Mesenchymal stem cell (in vitro differentiated cells and primary cell): ENCODE measurements at regions not wholly inside any gene's neighbourhood (a gene's known extent, or its start where the extent isn't known, plus 50 kb on each side); places are given as distances from the start of the nearest gene placed in this dataset.

Experiments used
- DNase-seq: peaks from one replicate; pipeline ENCODE4 v3.0.0-alpha.2; 2013
- H2AFZ ChIP-seq: one replicate; pipeline ENCODE4 v1.6.1; 2013; ENCODE audit warnings: low read depth, mild to moderate bottlenecking, control low read depth, inconsistent platforms, low read length, moderate library complexity
- H2AK5ac ChIP-seq: 2 replicates; pipeline ENCODE4 v1.6.1; 2013; ENCODE audit warnings: low read length, moderate library complexity, mild to moderate bottlenecking, inconsistent platforms; ENCODE audit not compliant: severe bottlenecking
- H2BK120ac ChIP-seq: one replicate; pipeline ENCODE4 v1.6.1; 2013; ENCODE audit warnings: low read depth, mild to moderate bottlenecking, inconsistent platforms, low read length, moderate library complexity
- H2BK12ac ChIP-seq, 2 experiments: one replicate each; pipeline ENCODE4 v1.6.1; 2013; ENCODE audit warnings: inconsistent platforms in 2 of 2, low read length in 2 of 2, mild to moderate bottlenecking in 2 of 2, moderate library complexity in 2 of 2, control low read depth in 1 of 2
- H2BK15ac ChIP-seq: one replicate; pipeline ENCODE4 v1.6.1; 2013; ENCODE audit warnings: mild to moderate bottlenecking, low read depth, inconsistent platforms; ENCODE audit not compliant: poor library complexity, severe bottlenecking
- H2BK5ac ChIP-seq: 2 replicates; pipeline ENCODE4 v1.6.1; 2013; ENCODE audit warnings: low read depth, mild to moderate bottlenecking, low read length, control low read depth, inconsistent platforms; ENCODE audit not compliant: poor library complexity, severe bottlenecking
- H3K14ac ChIP-seq, 2 experiments: one replicate each; pipeline ENCODE4 v1.6.1; 2013; ENCODE audit warnings: inconsistent platforms in 2 of 2, low read length in 2 of 2, control low read depth in 1 of 2, mild to moderate bottlenecking in 1 of 2, moderate library complexity in 1 of 2
- H3K18ac ChIP-seq, 2 experiments: one replicate each; pipeline ENCODE4 v1.6.1; 2013; ENCODE audit warnings: inconsistent platforms in 2 of 2, low read length in 2 of 2, control low read depth in 1 of 2, low read depth in 1 of 2, mild to moderate bottlenecking in 1 of 2
- H3K23ac ChIP-seq, 2 experiments: one replicate each; pipeline ENCODE4 v1.6.1; 2013; ENCODE audit warnings: inconsistent platforms in 2 of 2, low read length in 2 of 2, mild to moderate bottlenecking in 2 of 2, moderate library complexity in 2 of 2, control low read depth in 1 of 2
- H3K27ac ChIP-seq: 2 replicates; pipeline ENCODE4 v1.5.1; 2013; ENCODE audit warnings: mild to moderate bottlenecking, moderate library complexity, low read length, control low read depth, inconsistent platforms; ENCODE audit not compliant: poor library complexity, severe bottlenecking
- H3K27me3 ChIP-seq, 2 experiments: 2 replicates each; pipeline versions ENCODE4 v1.6.1 to v1.7.0; 2013; ENCODE audit warnings: low read length in 2 of 2, mild to moderate bottlenecking in 2 of 2, moderate library complexity in 2 of 2, control low read depth in 1 of 2, inconsistent platforms in 1 of 2; ENCODE audit not compliant: control insufficient read depth in 1 of 2, insufficient read depth in 1 of 2
- H3K36me3 ChIP-seq, 2 experiments: 2 replicates each; pipeline versions ENCODE4 v1.6.1 to v1.7.0; 2013; ENCODE audit warnings: low read length in 2 of 2, control low read depth in 1 of 2, inconsistent platforms in 1 of 2, low read depth in 1 of 2, mild to moderate bottlenecking in 1 of 2; ENCODE audit not compliant: insufficient read depth in 2 of 2, control insufficient read depth in 1 of 2
- H3K4ac ChIP-seq, 2 experiments: one replicate each; pipeline ENCODE4 v1.6.1; 2013; ENCODE audit warnings: inconsistent platforms in 2 of 2, low read length in 2 of 2, mild to moderate bottlenecking in 2 of 2, moderate library complexity in 2 of 2, control low read depth in 1 of 2, low read depth in 1 of 2
- H3K4me1 ChIP-seq: 2 replicates; pipeline ENCODE4 v1.6.1; 2013; ENCODE audit warnings: low read depth, low read length, control low read depth; ENCODE audit not compliant: control insufficient read depth, insufficient read depth
- H3K4me2 ChIP-seq: 2 replicates; pipeline ENCODE4 v1.6.1; 2013; ENCODE audit warnings: low read length, mild to moderate bottlenecking, inconsistent platforms; ENCODE audit not compliant: poor library complexity, severe bottlenecking
- H3K4me3 ChIP-seq, 2 experiments: 2 replicates each; pipeline versions ENCODE4 v1.5.1 to v1.7.0; 2013; ENCODE audit warnings: low read length in 2 of 2, mild to moderate bottlenecking in 2 of 2, control low read depth in 1 of 2, low read depth in 1 of 2; ENCODE audit not compliant: insufficient read depth in 1 of 2
- H3K79me1 ChIP-seq: replicated peaks from 2 replicates; pipeline ENCODE4 v1.6.1; 2013; ENCODE audit warnings: mild to moderate bottlenecking, control low read depth, low read length, inconsistent platforms; ENCODE audit not compliant: poor library complexity, severe bottlenecking
- H3K9ac ChIP-seq: 2 replicates; pipeline ENCODE4 v1.7.0; 2013; ENCODE audit warnings: mild to moderate bottlenecking, low read length, moderate library complexity
- H3K9me3 ChIP-seq: 2 replicates; pipeline ENCODE4 v1.7.0; 2013; ENCODE audit warnings: mild to moderate bottlenecking, low read length; ENCODE audit not compliant: control insufficient read depth
- H4K8ac ChIP-seq: one replicate; pipeline ENCODE4 v1.6.1; 2013; ENCODE audit warnings: inconsistent platforms, mild to moderate bottlenecking, low read length, moderate library complexity
- H4K91ac ChIP-seq: one replicate; pipeline ENCODE4 v1.6.1; 2013; ENCODE audit warnings: mild to moderate bottlenecking, low read length, inconsistent platforms
- WGBS: methylation state at CpG from one replicate; pipeline ENCODE4 v1.1.7; 2013; ENCODE audit warnings: mixed read lengths; 5-methylcytosine and 5-hydroxymethylcytosine counted together

DNA sequence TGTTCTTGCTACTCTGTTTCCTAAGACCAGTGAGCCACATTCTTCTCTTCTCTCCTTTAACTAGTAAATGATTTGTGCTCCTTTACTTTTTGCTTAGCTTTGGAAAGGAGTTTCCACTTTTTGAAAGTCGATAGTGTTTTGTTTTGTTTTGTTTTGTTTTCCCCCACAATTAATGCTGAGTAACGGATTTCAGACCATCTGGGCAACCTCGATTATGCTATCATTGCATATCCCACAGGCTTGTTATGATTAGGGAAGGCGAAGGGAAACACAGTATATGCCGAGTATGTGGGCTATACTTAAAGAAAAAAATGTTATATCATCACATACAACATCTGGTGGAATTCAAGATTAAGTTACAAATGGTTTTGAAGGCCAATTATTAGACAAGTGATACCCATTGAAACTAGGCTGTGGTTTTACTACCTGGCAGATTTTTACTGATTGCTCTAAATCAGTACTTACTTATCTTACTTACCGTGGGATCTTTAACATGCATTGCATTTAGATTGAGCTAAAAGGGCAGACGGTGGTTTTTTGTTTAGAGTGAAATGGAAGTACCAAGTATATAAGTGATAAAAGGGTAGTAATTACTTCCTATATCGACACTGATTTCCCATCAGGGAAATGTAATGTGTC lies 361.3 kb upstream of the SOX9 start:
- Histone ChIP-seq H3K27ac (no peak overlapping the region), H3K36me3 (no peaks in the 10 kb centered on the region), H2BK15ac (no peak overlapping the region), H3K18ac (no peak overlapping the region), H2BK120ac (no peak overlapping the region), H4K91ac (no peak overlapping the region), H4K8ac (no peak overlapping the region), H2BK5ac (no peak overlapping the region), H3K9me3 (no peaks in the 10 kb centered on the region), H3K4me1 (peaks cover 4% of the 10 kb centered on the region), H3K9ac (no peak overlapping the region), H3K4ac (no peak overlapping the region), H2AK5ac (no peak overlapping the region), H3K27me3 (no peaks in the 10 kb centered on the region), H3K4me3 (no peak overlapping the region), H3K23ac (no peak overlapping the region), H2AFZ (no peak overlapping the region), H2BK12ac (no peak overlapping the region), H3K14ac (no peak overlapping the region), H3K79me1 (no peaks in the 10 kb centered on the region), H3K4me2 (no peak overlapping the region)
- 83% methylated on average over 4 of the region's 8 CpGs for WGBS
- DNase-seq: no peak

DNA sequence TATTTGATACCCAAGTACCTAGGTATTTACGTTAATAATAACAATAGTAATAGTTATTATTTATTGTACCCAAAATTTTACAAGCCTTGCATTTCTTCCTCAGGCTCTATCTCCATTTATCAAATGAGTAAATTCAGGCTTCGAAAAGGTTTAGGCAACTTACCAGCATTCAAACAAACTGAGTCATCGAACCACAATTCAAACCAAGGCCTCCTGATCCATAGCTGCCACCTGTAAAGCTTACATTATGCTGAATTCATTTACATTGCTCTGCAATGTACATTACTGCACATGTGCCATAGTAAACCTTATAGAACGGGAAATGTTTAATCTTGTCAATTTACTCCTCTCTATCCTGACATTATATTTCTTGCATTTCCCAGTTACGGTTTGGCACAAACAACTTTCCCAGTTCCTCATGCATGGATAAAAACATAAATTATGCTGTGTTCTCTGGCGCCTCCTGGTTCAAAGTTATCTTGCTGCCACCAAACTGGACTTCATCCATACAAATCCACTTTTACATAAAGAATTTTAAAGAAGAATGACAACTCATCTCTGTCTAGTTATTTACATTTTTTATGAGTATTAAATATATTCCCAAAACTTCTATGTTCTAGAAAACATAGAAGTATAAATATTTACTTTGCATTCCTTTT lies 360.6 kb upstream of the SOX9 start:
- no peak overlapping the region for H3K18ac ChIP-seq
- H3K4ac ChIP-seq: no peak overlapping the region
- no peak overlapping the region for H3K4me3 ChIP-seq
- peak; percentile 26 for DNase-seq
- no peak overlapping the region for H2BK15ac ChIP-seq
- H3K14ac ChIP-seq: no peak overlapping the region
- H3K9me3 ChIP-seq: no peaks in the 10 kb centered on the region
- no peak overlapping the region for H2BK5ac ChIP-seq
- no peak overlapping the region for H3K9ac ChIP-seq
- H4K8ac ChIP-seq: no peak overlapping the region
- no peaks in the 10 kb centered on the region for H3K79me1 ChIP-seq
- no peak overlapping the region for H2AFZ ChIP-seq
- no peak overlapping the region for H2AK5ac ChIP-seq
- no peaks in the 10 kb centered on the region for H3K36me3 ChIP-seq
- H3K27ac ChIP-seq: no peak overlapping the region
- no peak overlapping the region for H4K91ac ChIP-seq
- no peak overlapping the region for H3K23ac ChIP-seq
- no peak overlapping the region for H3K4me2 ChIP-seq
- peaks cover 4% of the 10 kb centered on the region for H3K4me1 ChIP-seq
- H3K27me3 ChIP-seq: no peaks in the 10 kb centered on the region
- no peak overlapping the region for H2BK120ac ChIP-seq
- no peak overlapping the region for H2BK12ac ChIP-seq
- WGBS: 40% methylated on average over 4 of the region's 6 CpGs

DNA sequence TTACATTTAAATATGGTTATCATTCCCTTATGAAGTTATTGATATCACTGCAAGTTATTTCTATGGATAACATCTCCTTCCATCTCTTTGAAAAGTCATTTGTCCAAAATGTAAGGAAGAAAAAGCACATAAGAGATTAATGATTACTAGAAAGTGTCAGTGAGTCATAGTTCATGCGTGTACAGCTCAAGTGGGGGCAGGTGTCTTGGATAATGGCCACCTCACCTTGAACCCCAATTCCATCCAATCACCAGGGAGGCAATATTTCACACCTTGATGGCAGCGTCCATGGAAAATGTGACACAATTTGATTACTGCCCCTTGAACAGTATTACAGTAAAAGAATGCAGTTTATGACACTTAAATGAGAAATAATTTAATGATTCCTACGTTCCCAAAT lies 358.3 kb upstream of the SOX9 start:
- WGBS: 69% methylated on average over 1 of the region's 3 CpGs
- Histone ChIP-seq H3K23ac (no peak overlapping the region), H2BK15ac (no peak overlapping the region), H3K36me3 (no peaks in the 10 kb centered on the region), H4K8ac (no peak overlapping the region), H4K91ac (no peak overlapping the region), H3K27ac (no peak overlapping the region), H3K9ac (no peak overlapping the region), H3K9me3 (no peaks in the 10 kb centered on the region), H3K4me2 (no peak overlapping the region), H3K27me3 (no peaks in the 10 kb centered on the region), H2AK5ac (no peak overlapping the region), H3K79me1 (no peaks in the 10 kb centered on the region), H2BK12ac (no peak overlapping the region), H2AFZ (no peak overlapping the region), H3K4ac (no peak overlapping the region), H2BK5ac (no peak overlapping the region), H3K18ac (no peak overlapping the region), H3K4me3 (no peak overlapping the region), H3K4me1 (peaks cover 6% of the 10 kb centered on the region), H3K14ac (no peak overlapping the region), H2BK120ac (no peak overlapping the region)
- DNase-seq: no peak

DNA sequence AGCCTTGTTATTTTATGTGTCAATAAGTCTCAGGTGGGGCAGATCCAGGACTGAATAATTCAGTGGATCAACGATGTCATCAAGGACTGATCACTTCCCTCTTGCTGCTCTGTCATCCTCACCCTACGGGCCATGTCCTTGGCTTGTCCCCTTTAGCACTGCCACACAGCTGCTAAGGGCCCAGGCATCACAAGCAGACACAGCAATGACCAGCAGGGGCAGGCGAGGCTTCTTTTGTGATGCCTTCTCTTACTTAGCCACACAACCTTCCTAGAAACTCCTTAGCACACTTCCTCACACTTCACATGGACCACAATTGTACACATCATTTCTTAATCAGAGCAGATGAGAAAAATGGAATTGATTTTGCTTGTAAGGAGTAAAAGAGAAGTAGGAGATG lies 356.3 kb upstream of the SOX9 start:
- Histone ChIP-seq H3K4me2 (no peak overlapping the region), H3K9ac (no peak overlapping the region), H3K27me3 (no peaks in the 10 kb centered on the region), H3K4me1 (peaks cover 6% of the 10 kb centered on the region), H4K91ac (peak overlapping the region; percentile 23), H3K27ac (no peak overlapping the region), H3K36me3 (no peaks in the 10 kb centered on the region), H3K79me1 (no peaks in the 10 kb centered on the region), H2BK15ac (no peak overlapping the region), H2BK120ac (no peak overlapping the region), H2BK5ac (no peak overlapping the region), H2AFZ (no peak overlapping the region), H3K14ac (no peak overlapping the region), H3K18ac (peak overlapping the region in 1 of 2 experiments; percentile 44), H2AK5ac (no peak overlapping the region), H4K8ac (no peak overlapping the region), H3K4me3 (no peak overlapping the region), H3K23ac (no peak overlapping the region), H2BK12ac (peak overlapping the region in 1 of 2 experiments; percentile 7), H3K9me3 (no peaks in the 10 kb centered on the region), H3K4ac (no peak overlapping the region)
- WGBS: 62% methylated on average over 3 of the region's 3 CpGs
- DNase-seq: peak; percentile 25
